SK-N-SH treated with all-trans-retinoic acid at 6 μM for 48 hours (cell line): ENCODE measurements at regions not wholly inside any gene's neighbourhood (a gene's known extent, or its start where the extent isn't known, plus 50 kb on each side); places are given as distances from the start of the nearest gene placed in this dataset.

ENCODE experiments used
- CSDC2 ChIP-seq: fragments of 250-450 bp; sonication (Bioruptor Pico); IDR thresholded peaks from 2 replicates; pipeline ENCODE4 v1.5.0; 2020; ENCODE audit warnings: mild to moderate bottlenecking, moderate library complexity
- ESRRG ChIP-seq: fragments of 250-450 bp; sonication (Bioruptor Pico); IDR thresholded peaks from 2 replicates; pipeline ENCODE4 v1.6.1; 2021; ENCODE audit warnings: mild to moderate bottlenecking
- ISL1 ChIP-seq: fragments of 250-450 bp; sonication (Bioruptor Pico); IDR thresholded peaks from 2 replicates; pipeline ENCODE4 v2.1.2; 2022; ENCODE audit warnings: mild to moderate bottlenecking, moderate library complexity
- PPARA ChIP-seq: fragments of 250-450 bp; sonication (Bioruptor Pico); IDR thresholded peaks from 2 replicates; pipeline ENCODE4 v1.5.0; 2020; ENCODE audit warnings: mild to moderate bottlenecking, borderline replicate concordance
- TOX ChIP-seq: fragments of 250-450 bp; sonication (Bioruptor Pico); IDR thresholded peaks from 2 replicates; pipeline ENCODE4 v1.8.0; 2021; ENCODE audit warnings: mild to moderate bottlenecking, moderate library complexity, borderline replicate concordance
- ZFP3 ChIP-seq: fragments of 250-450 bp; sonication (Bioruptor Pico); IDR thresholded peaks from 2 replicates; pipeline ENCODE4 v1.5.0; 2020; ENCODE audit warnings: mild to moderate bottlenecking, moderate library complexity
- ZNF70 ChIP-seq: fragments of 450-650 bp; formaldehyde crosslinking; IDR thresholded peaks from 2 replicates; pipeline ENCODE4 v1.5.0; 2020; ENCODE audit warnings: mild to moderate bottlenecking, moderate library complexity
- TF ChIP-seq, protein P1 (sequence below): fragments of 250-450 bp; sonication (Bioruptor Pico); IDR thresholded peaks from 2 replicates; pipeline ENCODE4 v1.8.0; 2020; ENCODE audit warnings: mild to moderate bottlenecking, moderate library complexity, borderline replicate concordance

DNA sequence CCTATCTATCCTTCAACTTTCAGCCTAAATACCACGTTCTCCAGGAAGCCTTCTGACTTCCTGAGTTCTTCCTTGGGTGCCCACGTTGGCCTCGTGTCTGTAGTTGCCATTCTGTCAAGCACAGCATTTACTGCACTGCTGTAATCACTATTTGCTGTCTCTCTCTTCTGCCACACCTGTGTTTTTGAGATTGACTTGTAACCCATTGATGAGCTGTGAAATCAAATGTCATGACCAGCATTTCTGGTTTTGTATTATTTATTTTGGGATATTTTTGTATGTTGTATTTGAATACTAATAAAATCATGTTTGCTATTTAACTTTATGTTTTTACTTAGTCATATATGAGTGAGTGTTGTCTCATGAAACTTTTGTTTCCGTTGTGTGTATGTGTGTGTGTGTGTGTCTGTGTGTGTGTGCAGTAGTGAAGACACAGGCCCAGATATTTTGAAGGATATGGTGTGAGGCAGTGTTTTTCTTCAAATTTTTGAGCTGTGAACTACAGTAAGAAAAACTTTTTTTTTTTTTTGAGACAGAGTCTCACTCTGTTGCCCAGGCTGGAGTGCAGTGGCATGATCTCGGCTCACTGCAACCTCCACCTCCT is 126.2 kb upstream of the SERBP1 start:
- TF ChIP-seq ESRRG (CRISPR knock-in tag), result no peak
- TF ChIP-seq, protein P1, sequence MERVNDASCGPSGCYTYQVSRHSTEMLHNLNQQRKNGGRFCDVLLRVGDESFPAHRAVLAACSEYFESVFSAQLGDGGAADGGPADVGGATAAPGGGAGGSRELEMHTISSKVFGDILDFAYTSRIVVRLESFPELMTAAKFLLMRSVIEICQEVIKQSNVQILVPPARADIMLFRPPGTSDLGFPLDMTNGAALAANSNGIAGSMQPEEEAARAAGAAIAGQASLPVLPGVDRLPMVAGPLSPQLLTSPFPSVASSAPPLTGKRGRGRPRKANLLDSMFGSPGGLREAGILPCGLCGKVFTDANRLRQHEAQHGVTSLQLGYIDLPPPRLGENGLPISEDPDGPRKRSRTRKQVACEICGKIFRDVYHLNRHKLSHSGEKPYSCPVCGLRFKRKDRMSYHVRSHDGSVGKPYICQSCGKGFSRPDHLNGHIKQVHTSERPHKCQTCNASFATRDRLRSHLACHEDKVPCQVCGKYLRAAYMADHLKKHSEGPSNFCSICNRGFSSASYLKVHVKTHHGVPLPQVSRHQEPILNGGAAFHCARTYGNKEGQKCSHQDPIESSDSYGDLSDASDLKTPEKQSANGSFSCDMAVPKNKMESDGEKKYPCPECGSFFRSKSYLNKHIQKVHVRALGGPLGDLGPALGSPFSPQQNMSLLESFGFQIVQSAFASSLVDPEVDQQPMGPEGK (CRISPR knock-in tag), result no peak
- no peak for TF ChIP-seq CSDC2
- no peak for TF ChIP-seq PPARA (CRISPR knock-in tag)
- TF ChIP-seq ISL1 (CRISPR knock-in tag), result no peak
- TF ChIP-seq TOX, result no peak
- TF ChIP-seq ZFP3, result no peak
- TF ChIP-seq ZNF70 (CRISPR knock-in tag), result no peak
